ENCODE measurements at regions not wholly inside any gene's neighbourhood (a gene's known extent, or its start where the extent isn't known, plus 50 kb on each side); places are given as distances from the start of the nearest gene placed in this dataset.
"Not testable (repeated sequence)": the region's sequence is repeated elsewhere in the genome, so short reads cannot be mapped to it uniquely, and the experiment has no call there.

- no peak for TF ChIP-seq CTCF (IDR thresholded peaks at IDR 0.05; ENCODE audit: control insufficient read depth, insufficient read depth, low read depth, low read length, missing control alignments)
- H3K4me3 ChIP-seq (ENCODE audit: control insufficient read depth, low read depth, low read length) = no peak overlapping the region
- DNase-seq (ENCODE audit: low read depth) = no peak
Observed at GRCh38 chr7:125431349-125431748, 501.7 kb upstream of the POT1 start.

GRCh38 chr7:125430013-125430412 is 500.4 kb upstream of the POT1 start:
- DNase-seq (ENCODE audit: low read depth) = no peak
- TF ChIP-seq CTCF (IDR thresholded peaks at IDR 0.05; ENCODE audit: control insufficient read depth, insufficient read depth, low read depth, low read length, missing control alignments) = no peak
- H3K4me3 ChIP-seq (ENCODE audit: control insufficient read depth, low read depth, low read length) = no peak overlapping the region

- no peak for DNase-seq (ENCODE audit: low read depth)
- no peak for TF ChIP-seq CTCF (IDR thresholded peaks at IDR 0.05; ENCODE audit: control insufficient read depth, insufficient read depth, low read depth, low read length, missing control alignments)
- no peak overlapping the region for H3K4me3 ChIP-seq (ENCODE audit: control insufficient read depth, low read depth, low read length)
Observed at GRCh38 chr7:125427676-125428075, 498.1 kb upstream of the POT1 start.

- TF ChIP-seq CTCF (IDR thresholded peaks at IDR 0.05; ENCODE audit: control insufficient read depth, insufficient read depth, low read depth, low read length, missing control alignments) = no peak
- no peak for DNase-seq (ENCODE audit: low read depth)
- no peak overlapping the region for H3K4me3 ChIP-seq (ENCODE audit: control insufficient read depth, low read depth, low read length)
Observed at GRCh38 chr7:125425506-125425905, 495.9 kb upstream of the POT1 start.

GRCh38 chr7:125424721-125425120 is 495.1 kb upstream of the POT1 start:
- no peak for TF ChIP-seq CTCF (IDR thresholded peaks at IDR 0.05; ENCODE audit: control insufficient read depth, insufficient read depth, low read depth, low read length, missing control alignments)
- no peak overlapping the region for H3K4me3 ChIP-seq (ENCODE audit: control insufficient read depth, low read depth, low read length)
- DNase-seq (ENCODE audit: low read depth) = no peak

GRCh38 chr7:125423458-125424155 is 494.0 kb upstream of the POT1 start:
- no peak for DNase-seq (ENCODE audit: low read depth)
- H3K4me3 ChIP-seq (ENCODE audit: control insufficient read depth, low read depth, low read length) = no peak overlapping the region
- no peak for TF ChIP-seq CTCF (IDR thresholded peaks at IDR 0.05; ENCODE audit: control insufficient read depth, insufficient read depth, low read depth, low read length, missing control alignments)

- not testable (repeated sequence) for DNase-seq (ENCODE audit: low read depth); H3K4me3 ChIP-seq (ENCODE audit: control insufficient read depth, low read depth, low read length)
Observed at GRCh38 chr7:125421407-125421806, 491.8 kb upstream of the POT1 start.

Measured in AG09309 (cell line).